Peyer's patch (tissue), 4 donors: ENCODE measurements at regions not wholly inside any gene's neighbourhood (a gene's known extent, or its start where the extent isn't known, plus 50 kb on each side); places are given as distances from the start of the nearest gene placed in this dataset.

Experiments used
- CTCF ChIP-seq, 6 experiments: fragments of 450-650 bp in 4 of 6; fragments of 200-600 bp in 2 of 6; sonication (generic) in 1 of 6; IDR thresholded peaks; one replicate each; pipeline ENCODE4 v1.5.1; 2017 to 2019; ENCODE audit warnings: antibody characterized with exemption in 6 of 6, mild to moderate bottlenecking in 3 of 6, moderate library complexity in 1 of 6
- POLR2A ChIP-seq, 2 donors: fragments of 450-650 bp; IDR thresholded peaks; one replicate each; pipeline ENCODE4 v1.5.1; 2017; ENCODE audit warnings: antibody characterized with exemption in 2 of 2, mild to moderate bottlenecking in 2 of 2, moderate library complexity in 2 of 2

GRCh38 chr10:45534572-45534971, 138.0 kb downstream of the ZFAND4 start:
- TF ChIP-seq CTCF (IDR thresholded peaks at IDR 0.05) (no peak), POLR2A (IDR thresholded peaks at IDR 0.05) (no peak)
